RWPE2 (cell line): ENCODE measurements at regions not wholly inside any gene's neighbourhood (a gene's known extent, or its start where the extent isn't known, plus 50 kb on each side); places are given as distances from the start of the nearest gene placed in this dataset.

Source experiments
- ATAC-seq: fragments of 200-7000 bp; cut with Tn5 transposase; 3 replicates; pipeline ENCODE4 v1.9.1; 2021; ENCODE audit warnings: low read depth
- DNase-seq: peaks from one replicate; pipeline ENCODE4 v3.0.0-alpha.2; 2020; ENCODE audit warnings: low spot score
- H3K27ac ChIP-seq: fragments of 450-650 bp; 2 replicates; pipeline ENCODE4 v1.5.1; 2017; ENCODE audit warnings: mild to moderate bottlenecking; ENCODE audit not compliant: poor library complexity, severe bottlenecking
- H3K27me3 ChIP-seq: fragments of 250-450 bp; sonication (Bioruptor Pico); 2 replicates; pipeline ENCODE4 v1.5.1; 2021; ENCODE audit warnings: mild to moderate bottlenecking, moderate library complexity; ENCODE audit not compliant: insufficient read depth, poor library complexity, severe bottlenecking
- H3K36me3 ChIP-seq: fragments of 250-450 bp; sonication (Bioruptor Pico); 2 replicates; pipeline ENCODE4 v1.5.1; 2020; ENCODE audit warnings: low read depth, mild to moderate bottlenecking, moderate library complexity
- H3K4me1 ChIP-seq: fragments of 250-450 bp; sonication (Bioruptor Pico); 2 replicates; pipeline ENCODE4 v1.5.1; 2021; ENCODE audit warnings: mild to moderate bottlenecking, moderate library complexity; ENCODE audit not compliant: insufficient read depth, poor library complexity, severe bottlenecking
- H3K4me3 ChIP-seq: fragments of 250-450 bp; sonication (Bioruptor Pico); 2 replicates; pipeline ENCODE4 v1.5.1; 2021; ENCODE audit warnings: mild to moderate bottlenecking, moderate library complexity; ENCODE audit not compliant: severe bottlenecking
- H3K9me3 ChIP-seq: fragments of 250-450 bp; sonication (Bioruptor Pico); 2 replicates; pipeline ENCODE4 v1.5.1; 2021; ENCODE audit warnings: mild to moderate bottlenecking, moderate library complexity; ENCODE audit not compliant: severe bottlenecking
- CTCF ChIP-seq: fragments of 450-650 bp; IDR thresholded peaks from one replicate; pipeline ENCODE4 v1.5.1; 2017; ENCODE audit warnings: mild to moderate bottlenecking, moderate library complexity; ENCODE audit not compliant: poor library complexity, severe bottlenecking

- Histone ChIP-seq H3K36me3 (no peaks in the 10 kb centered on the region), H3K9me3 (no peaks in the 10 kb centered on the region), H3K27me3 (no peaks in the 10 kb centered on the region), H3K4me1 (peaks cover 13% of the 10 kb centered on the region), H3K27ac (no peak overlapping the region), H3K4me3 (no peak overlapping the region)
- no peak for ATAC-seq
- no peak for DNase-seq
- TF ChIP-seq CTCF, result no peak
Observed at GRCh38 chr1:10904396-10905358, 107.8 kb upstream of the TARDBP start.

DNA sequence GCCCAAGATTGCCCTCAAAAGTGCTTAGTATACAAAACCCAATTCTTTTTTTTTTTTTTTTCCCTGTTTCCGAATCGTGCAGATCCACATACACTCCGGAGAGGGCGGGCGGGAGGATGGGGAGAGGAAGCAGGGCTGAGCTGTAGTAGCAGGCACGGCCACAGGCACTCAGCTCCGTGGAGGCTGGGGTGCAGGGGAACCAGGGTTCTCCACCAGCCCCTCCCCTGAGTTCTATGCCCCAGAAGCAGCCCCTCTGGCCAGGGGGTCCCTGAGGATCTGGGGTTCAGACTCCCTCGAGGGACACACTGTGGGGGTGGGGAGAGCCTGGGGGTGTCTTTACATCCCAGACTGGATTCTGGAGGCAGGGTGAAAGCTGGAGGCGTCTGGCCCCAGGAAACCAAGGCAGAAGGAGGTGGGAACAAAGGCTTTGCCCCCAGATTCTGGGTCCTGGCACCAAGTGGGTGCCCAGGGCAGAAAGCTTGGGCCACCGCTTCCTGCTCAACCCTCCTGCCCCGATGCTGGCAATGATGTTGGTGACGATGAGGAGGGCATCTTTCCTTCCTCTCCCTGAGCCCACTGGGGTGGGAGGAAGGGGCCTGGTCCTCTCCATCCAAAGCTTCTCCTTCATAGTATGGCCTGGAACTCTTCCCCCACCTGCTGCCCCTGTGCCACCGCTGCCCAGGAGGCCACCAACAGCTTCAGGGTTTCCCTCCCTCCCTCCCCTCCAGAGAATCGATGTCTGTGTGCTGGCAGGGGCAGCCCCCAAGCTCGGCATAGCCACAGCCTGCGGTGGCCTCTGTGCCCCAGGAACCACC lies 106.4 kb upstream of the TARDBP start:
- peaks cover 7% of the 10 kb centered on the region for H3K4me1 ChIP-seq
- no peaks in the 10 kb centered on the region for H3K36me3 ChIP-seq
- ATAC-seq, result no peak
- DNase-seq, result no peak
- H3K4me3 ChIP-seq, result no peak overlapping the region
- H3K27ac ChIP-seq, result no peak overlapping the region
- H3K9me3 ChIP-seq, result no peaks in the 10 kb centered on the region
- no peaks in the 10 kb centered on the region for H3K27me3 ChIP-seq
- TF ChIP-seq CTCF, result no peak

- ATAC-seq (no peak; the same call in 2 of the 3 replicates), DNase-seq (no peak)
- TF ChIP-seq CTCF, result no peak
- H3K9me3 ChIP-seq, result no peaks in the 10 kb centered on the region
- H3K4me3 ChIP-seq, result no peak overlapping the region
- H3K27ac ChIP-seq, result no peak overlapping the region
- no peaks in the 10 kb centered on the region for H3K27me3 ChIP-seq
- H3K4me1 ChIP-seq, result no peaks in the 10 kb centered on the region
- no peaks in the 10 kb centered on the region for H3K36me3 ChIP-seq
Observed at GRCh38 chr1:10906866-10907519, 105.5 kb upstream of the TARDBP start.

DNA sequence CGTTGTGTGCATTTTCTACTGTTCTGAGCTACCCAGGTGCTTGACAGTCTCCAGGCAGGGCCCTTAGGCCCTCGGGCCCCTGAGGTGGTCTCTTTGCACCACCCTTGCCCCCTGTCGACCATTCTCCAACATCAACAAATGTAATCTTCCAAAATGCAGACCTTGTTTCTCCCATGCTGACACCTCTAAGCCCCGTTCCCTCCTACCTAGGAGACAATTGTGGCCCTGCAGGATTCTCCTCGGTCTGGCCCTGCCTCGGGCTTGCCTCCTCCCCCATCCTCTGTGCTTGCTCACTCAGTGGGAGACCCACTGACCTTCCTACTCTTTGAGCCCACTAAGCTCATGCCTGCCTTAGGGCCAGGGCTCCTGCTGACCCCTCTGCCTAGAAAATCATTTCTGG lies 104.2 kb upstream of the TARDBP start:
- Histone ChIP-seq H3K27me3 (no peaks in the 10 kb centered on the region), H3K27ac (no peak overlapping the region), H3K4me3 (no peak overlapping the region), H3K9me3 (no peaks in the 10 kb centered on the region), H3K4me1 (no peaks in the 10 kb centered on the region), H3K36me3 (no peaks in the 10 kb centered on the region)
- DNase-seq (no peak), ATAC-seq (no peak)
- no peak for TF ChIP-seq CTCF
